ENCODE measurements at regions not wholly inside any gene's neighbourhood (a gene's known extent, or its start where the extent isn't known, plus 50 kb on each side); places are given as distances from the start of the nearest gene placed in this dataset.

DNA sequence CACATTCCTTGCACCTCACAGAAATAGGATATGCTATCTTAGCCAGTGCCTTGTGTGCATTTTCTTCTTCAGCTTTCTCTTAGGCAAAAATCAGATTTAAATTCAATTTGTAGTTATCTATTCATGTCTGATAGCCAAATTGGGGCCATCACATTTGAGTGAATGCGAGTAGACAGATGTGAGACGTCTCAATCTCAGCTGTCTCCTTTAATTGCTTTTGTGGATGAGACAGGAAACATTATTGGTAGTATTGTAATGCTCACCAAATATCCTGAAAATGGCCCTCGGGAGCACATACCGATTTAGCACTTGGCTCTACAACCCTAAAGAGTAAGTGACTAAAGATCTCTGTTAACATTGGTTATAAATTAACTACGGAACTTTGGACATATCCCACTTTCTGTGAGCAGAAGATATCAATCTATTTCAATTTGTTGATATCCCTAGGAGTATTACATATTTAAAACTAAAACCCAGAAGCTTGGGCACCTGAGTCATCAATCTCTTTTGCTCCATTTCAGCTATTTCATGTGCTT lies 1012.5 kb upstream of the TMEM132C start:
- Histone ChIP-seq H3K36me3 (ENCODE audit: control insufficient read depth in 1 of 2, insufficient read depth in 2 of 2, low read length in 2 of 2) (no peaks in the 10 kb centered on the region), H3K4me1 (ENCODE audit: control insufficient read depth in 1 of 2, insufficient read depth in 2 of 2, low read length in 2 of 2) (no peaks in the 10 kb centered on the region), H3K27ac (ENCODE audit: low read depth, low read length) (no peak overlapping the region), H3K27me3 (ENCODE audit: control insufficient read depth in 1 of 2, insufficient read depth in 2 of 2, low read length in 2 of 2) (no peaks in the 10 kb centered on the region), H3K9me3 (ENCODE audit: control insufficient read depth in 1 of 2, low read length in 2 of 2) (no peaks in the 10 kb centered on the region), H3K4me3 (ENCODE audit: low read depth in 1 of 2, low read length in 2 of 2) (no peak overlapping the region), H3K9ac (ENCODE audit: low read depth in 1 of 2, low read length in 2 of 2) (no peak overlapping the region)

DNA sequence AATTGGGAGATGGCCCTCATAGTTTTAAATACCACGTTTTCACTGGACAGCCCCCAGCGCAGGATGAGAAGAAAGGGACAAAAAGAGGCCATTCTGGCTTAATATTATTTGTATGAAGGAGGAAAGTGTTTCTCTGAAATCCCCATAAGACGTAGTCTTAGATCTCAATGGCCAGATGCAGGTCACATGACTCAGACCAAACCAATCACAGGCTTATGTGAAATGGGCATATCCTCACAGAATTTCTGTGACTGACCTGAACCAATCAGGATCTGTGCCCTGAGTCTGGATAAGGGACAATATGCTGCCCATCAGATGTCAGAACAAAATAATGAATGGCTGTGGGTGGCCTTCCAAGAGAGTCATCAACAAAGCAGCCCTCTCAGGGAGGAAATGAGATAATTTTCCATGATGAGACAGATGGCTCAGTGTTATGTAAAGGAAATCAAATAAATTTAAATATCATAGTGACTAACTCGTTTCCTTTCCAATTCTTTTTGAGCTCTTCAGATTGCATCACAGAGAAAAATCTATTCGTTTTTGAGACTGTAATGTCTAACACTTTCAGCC lies 1009.5 kb upstream of the TMEM132C start:
- no peak overlapping the region for H3K27ac ChIP-seq (ENCODE audit: low read depth, low read length)
- H3K27me3 ChIP-seq (ENCODE audit: control insufficient read depth in 1 of 2, insufficient read depth in 2 of 2, low read length in 2 of 2) = no peaks in the 10 kb centered on the region
- no peak overlapping the region for H3K4me3 ChIP-seq (ENCODE audit: low read depth in 1 of 2, low read length in 2 of 2)
- no peaks in the 10 kb centered on the region for H3K36me3 ChIP-seq (ENCODE audit: control insufficient read depth in 1 of 2, insufficient read depth in 2 of 2, low read length in 2 of 2)
- no peaks in the 10 kb centered on the region for H3K9me3 ChIP-seq (ENCODE audit: control insufficient read depth in 1 of 2, low read length in 2 of 2)
- no peaks in the 10 kb centered on the region for H3K4me1 ChIP-seq (ENCODE audit: control insufficient read depth in 1 of 2, insufficient read depth in 2 of 2, low read length in 2 of 2)
- no peak overlapping the region for H3K9ac ChIP-seq (ENCODE audit: low read depth in 1 of 2, low read length in 2 of 2)

DNA sequence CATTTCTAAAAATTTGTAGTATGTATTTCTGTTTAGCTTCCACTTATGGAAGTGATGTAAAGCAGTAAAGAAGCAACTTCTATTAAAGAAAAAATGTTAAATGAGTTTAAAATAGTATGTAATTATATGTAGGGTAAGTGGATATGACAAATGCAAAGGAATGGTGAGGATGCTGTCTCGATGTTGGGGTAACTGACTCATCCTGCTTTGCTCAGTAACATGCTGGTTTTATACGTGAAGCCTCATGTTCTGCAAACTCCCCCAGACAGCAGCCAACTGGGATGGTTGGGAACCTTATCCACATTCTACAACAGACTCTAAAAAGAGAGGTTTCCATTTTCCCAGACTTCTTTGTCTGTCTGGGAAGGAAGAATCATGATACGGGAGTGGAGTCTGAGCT lies 1006.4 kb upstream of the TMEM132C start:
- H3K4me1 ChIP-seq (ENCODE audit: control insufficient read depth in 1 of 2, insufficient read depth in 2 of 2, low read length in 2 of 2) = no peaks in the 10 kb centered on the region
- H3K4me3 ChIP-seq (ENCODE audit: low read depth in 1 of 2, low read length in 2 of 2) = no peak overlapping the region
- H3K36me3 ChIP-seq (ENCODE audit: control insufficient read depth in 1 of 2, insufficient read depth in 2 of 2, low read length in 2 of 2) = no peaks in the 10 kb centered on the region
- H3K27ac ChIP-seq (ENCODE audit: low read depth, low read length) = no peak overlapping the region
- no peaks in the 10 kb centered on the region for H3K9me3 ChIP-seq (ENCODE audit: control insufficient read depth in 1 of 2, low read length in 2 of 2)
- H3K9ac ChIP-seq (ENCODE audit: low read depth in 1 of 2, low read length in 2 of 2) = no peak overlapping the region
- H3K27me3 ChIP-seq (ENCODE audit: control insufficient read depth in 1 of 2, insufficient read depth in 2 of 2, low read length in 2 of 2) = no peaks in the 10 kb centered on the region

DNA sequence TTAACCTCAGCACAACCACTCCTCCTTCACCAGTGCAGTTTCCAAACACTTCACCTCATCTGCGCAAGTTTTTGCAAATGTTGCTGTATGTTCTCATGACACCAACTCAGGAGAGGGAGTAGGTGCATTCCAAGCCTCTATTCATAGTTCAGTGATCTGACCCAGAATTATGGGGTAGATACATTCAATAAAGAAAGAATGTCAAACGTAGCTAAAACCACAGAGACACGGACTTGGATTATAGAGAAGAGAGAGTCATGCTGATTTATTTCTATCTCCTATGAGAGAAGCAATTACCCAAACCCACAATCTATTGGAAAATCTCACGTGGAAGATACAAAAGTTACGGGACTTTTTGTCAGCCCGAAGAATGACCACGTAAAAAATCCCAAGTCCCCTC lies 1006.0 kb upstream of the TMEM132C start:
- Histone ChIP-seq H3K27me3 (ENCODE audit: control insufficient read depth in 1 of 2, insufficient read depth in 2 of 2, low read length in 2 of 2) (no peaks in the 10 kb centered on the region), H3K4me3 (ENCODE audit: low read depth in 1 of 2, low read length in 2 of 2) (no peak overlapping the region), H3K4me1 (ENCODE audit: control insufficient read depth in 1 of 2, insufficient read depth in 2 of 2, low read length in 2 of 2) (no peaks in the 10 kb centered on the region), H3K27ac (ENCODE audit: low read depth, low read length) (no peak overlapping the region), H3K9ac (ENCODE audit: low read depth in 1 of 2, low read length in 2 of 2) (no peak overlapping the region), H3K9me3 (ENCODE audit: control insufficient read depth in 1 of 2, low read length in 2 of 2) (no peaks in the 10 kb centered on the region), H3K36me3 (ENCODE audit: control insufficient read depth in 1 of 2, insufficient read depth in 2 of 2, low read length in 2 of 2) (no peaks in the 10 kb centered on the region)

DNA sequence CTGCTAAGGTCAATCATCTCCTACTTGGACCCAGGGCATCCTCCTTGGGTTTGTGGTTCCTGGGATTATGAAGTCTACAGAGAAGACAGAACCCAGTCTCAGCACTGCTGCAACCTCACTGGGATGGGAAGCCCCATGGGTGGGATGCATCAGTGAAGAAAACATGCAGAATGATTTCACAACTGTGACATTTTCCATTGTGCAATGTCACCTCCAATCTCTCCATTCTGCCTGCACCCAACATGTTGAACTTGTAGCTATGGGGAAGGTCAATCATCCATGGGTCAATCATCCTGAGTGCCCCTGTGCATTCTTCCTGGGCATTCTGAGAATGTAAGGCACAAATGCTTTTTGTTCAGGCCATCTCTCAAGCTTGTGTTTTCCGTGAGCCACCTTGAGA lies 1004.4 kb upstream of the TMEM132C start:
- Histone ChIP-seq H3K4me3 (ENCODE audit: low read depth in 1 of 2, low read length in 2 of 2) (no peak overlapping the region), H3K27me3 (ENCODE audit: control insufficient read depth in 1 of 2, insufficient read depth in 2 of 2, low read length in 2 of 2) (no peaks in the 10 kb centered on the region), H3K9me3 (ENCODE audit: control insufficient read depth in 1 of 2, low read length in 2 of 2) (no peaks in the 10 kb centered on the region), H3K9ac (ENCODE audit: low read depth in 1 of 2, low read length in 2 of 2) (no peak overlapping the region), H3K27ac (ENCODE audit: low read depth, low read length) (no peak overlapping the region), H3K4me1 (ENCODE audit: control insufficient read depth in 1 of 2, insufficient read depth in 2 of 2, low read length in 2 of 2) (no peaks in the 10 kb centered on the region), H3K36me3 (ENCODE audit: control insufficient read depth in 1 of 2, insufficient read depth in 2 of 2, low read length in 2 of 2) (no peaks in the 10 kb centered on the region)

DNA sequence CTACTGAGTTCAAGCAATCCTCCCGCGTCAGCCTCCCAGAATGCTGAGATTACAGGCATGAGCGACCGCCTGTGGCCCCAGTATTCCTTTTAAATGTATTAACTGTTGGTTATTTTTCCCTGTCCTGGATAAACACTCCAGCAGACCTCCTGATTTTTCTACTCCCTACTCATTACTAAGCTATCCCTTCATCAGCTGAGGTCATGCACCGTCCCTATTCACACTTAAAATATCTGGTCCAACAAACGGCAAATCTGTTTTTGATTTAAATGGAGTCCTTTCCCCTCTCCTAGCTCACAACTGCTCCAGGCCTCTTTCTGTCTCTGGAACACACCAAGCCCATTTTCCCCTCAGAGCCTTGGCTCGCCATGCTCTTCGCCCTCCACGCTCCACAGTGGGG lies 1003.3 kb upstream of the TMEM132C start:
- Histone ChIP-seq H3K27ac (ENCODE audit: low read depth, low read length) (no peak overlapping the region), H3K4me3 (ENCODE audit: low read depth in 1 of 2, low read length in 2 of 2) (no peak overlapping the region), H3K9me3 (ENCODE audit: control insufficient read depth in 1 of 2, low read length in 2 of 2) (no peaks in the 10 kb centered on the region), H3K4me1 (ENCODE audit: control insufficient read depth in 1 of 2, insufficient read depth in 2 of 2, low read length in 2 of 2) (no peaks in the 10 kb centered on the region), H3K9ac (ENCODE audit: low read depth in 1 of 2, low read length in 2 of 2) (no peak overlapping the region), H3K36me3 (ENCODE audit: control insufficient read depth in 1 of 2, insufficient read depth in 2 of 2, low read length in 2 of 2) (no peaks in the 10 kb centered on the region), H3K27me3 (ENCODE audit: control insufficient read depth in 1 of 2, insufficient read depth in 2 of 2, low read length in 2 of 2) (no peaks in the 10 kb centered on the region)

DNA sequence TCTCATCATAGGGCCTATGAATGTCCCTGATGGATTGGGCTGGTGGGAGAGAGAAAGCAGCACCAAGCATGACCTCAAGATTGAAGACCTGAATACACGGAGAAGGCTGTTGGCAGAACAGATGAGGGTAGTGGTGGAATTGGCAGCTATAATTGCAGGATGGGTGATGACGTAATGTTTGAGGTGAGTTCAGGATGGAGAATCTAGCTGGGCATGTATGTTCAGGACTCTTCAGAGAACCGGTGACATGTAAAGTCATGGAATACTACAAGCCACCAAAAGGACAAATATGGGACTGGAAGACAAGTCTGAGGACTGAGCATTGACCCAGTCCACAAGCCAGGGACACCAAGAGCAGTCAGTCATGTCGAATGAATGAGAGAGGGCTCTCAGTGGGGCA lies 999.8 kb upstream of the TMEM132C start:
- no peaks in the 10 kb centered on the region for H3K9me3 ChIP-seq (ENCODE audit: control insufficient read depth in 1 of 2, low read length in 2 of 2)
- H3K4me3 ChIP-seq (ENCODE audit: low read depth in 1 of 2, low read length in 2 of 2) = no peak overlapping the region
- H3K27me3 ChIP-seq (ENCODE audit: control insufficient read depth in 1 of 2, insufficient read depth in 2 of 2, low read length in 2 of 2) = no peaks in the 10 kb centered on the region
- H3K4me1 ChIP-seq (ENCODE audit: control insufficient read depth in 1 of 2, insufficient read depth in 2 of 2, low read length in 2 of 2) = no peaks in the 10 kb centered on the region
- no peaks in the 10 kb centered on the region for H3K36me3 ChIP-seq (ENCODE audit: control insufficient read depth in 1 of 2, insufficient read depth in 2 of 2, low read length in 2 of 2)
- no peak overlapping the region for H3K9ac ChIP-seq (ENCODE audit: low read depth in 1 of 2, low read length in 2 of 2)
- H3K27ac ChIP-seq (ENCODE audit: low read depth, low read length) = no peak overlapping the region

DNA sequence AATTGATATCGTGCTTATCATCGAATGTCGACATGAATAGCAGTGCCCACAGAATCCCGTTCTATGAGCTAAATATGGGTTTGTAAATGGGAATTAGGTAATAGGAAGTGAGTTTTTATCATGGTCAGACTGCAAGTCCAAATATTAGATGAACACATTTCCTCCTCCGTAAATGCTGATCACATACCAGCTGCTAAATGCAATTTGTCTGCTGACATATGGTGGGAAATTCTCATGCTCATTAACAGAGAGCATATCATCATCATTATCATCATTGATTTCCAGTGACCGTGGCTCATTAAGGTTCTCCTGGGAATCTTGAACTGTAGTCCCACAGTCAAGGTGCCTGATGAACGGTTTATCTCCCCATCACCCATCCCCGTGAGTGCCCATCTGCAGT lies 998.8 kb upstream of the TMEM132C start:
- H3K9me3 ChIP-seq (ENCODE audit: control insufficient read depth in 1 of 2, low read length in 2 of 2) = no peaks in the 10 kb centered on the region
- H3K9ac ChIP-seq (ENCODE audit: low read depth in 1 of 2, low read length in 2 of 2) = no peak overlapping the region
- no peaks in the 10 kb centered on the region for H3K36me3 ChIP-seq (ENCODE audit: control insufficient read depth in 1 of 2, insufficient read depth in 2 of 2, low read length in 2 of 2)
- no peak overlapping the region for H3K27ac ChIP-seq (ENCODE audit: low read depth, low read length)
- no peaks in the 10 kb centered on the region for H3K4me1 ChIP-seq (ENCODE audit: control insufficient read depth in 1 of 2, insufficient read depth in 2 of 2, low read length in 2 of 2)
- H3K27me3 ChIP-seq (ENCODE audit: control insufficient read depth in 1 of 2, insufficient read depth in 2 of 2, low read length in 2 of 2) = no peaks in the 10 kb centered on the region
- no peak overlapping the region for H3K4me3 ChIP-seq (ENCODE audit: low read depth in 1 of 2, low read length in 2 of 2)

DNA sequence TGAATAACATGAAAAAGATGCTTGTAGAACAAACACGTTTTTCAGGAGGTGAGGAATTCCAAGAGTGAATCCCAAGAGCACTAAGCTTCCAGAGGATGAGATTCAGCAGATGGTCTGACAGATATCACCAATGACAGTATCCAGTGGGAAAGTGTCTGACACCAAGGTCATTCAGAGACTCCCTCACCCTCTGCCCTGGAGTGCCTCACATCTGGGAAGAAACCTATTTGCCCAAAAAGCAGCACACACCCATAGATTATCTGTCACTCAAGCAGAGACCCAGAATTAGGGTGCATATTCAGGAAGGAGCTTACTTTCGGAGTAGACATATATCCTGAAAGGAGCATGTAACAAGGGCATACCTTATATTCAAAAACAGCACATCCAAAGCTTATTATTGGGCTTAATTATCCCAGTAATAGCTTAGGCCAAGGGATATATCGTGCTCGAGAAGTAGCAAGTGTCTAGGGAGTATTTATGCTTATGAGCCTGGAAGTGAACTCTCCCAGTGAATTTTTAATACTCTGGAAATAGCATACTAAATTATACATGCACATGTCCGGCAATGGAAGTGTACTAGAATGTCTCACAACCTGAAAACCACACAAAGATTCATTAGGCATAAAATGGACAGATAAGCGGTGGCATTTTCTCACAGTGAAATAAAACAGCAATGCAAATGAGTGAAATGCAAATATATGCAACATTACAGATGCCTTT lies 998.1 kb upstream of the TMEM132C start:
- H3K27me3 ChIP-seq (ENCODE audit: control insufficient read depth in 1 of 2, insufficient read depth in 2 of 2, low read length in 2 of 2) = no peaks in the 10 kb centered on the region
- H3K4me1 ChIP-seq (ENCODE audit: control insufficient read depth in 1 of 2, insufficient read depth in 2 of 2, low read length in 2 of 2) = no peaks in the 10 kb centered on the region
- H3K9ac ChIP-seq (ENCODE audit: low read depth in 1 of 2, low read length in 2 of 2) = no peak overlapping the region
- no peak overlapping the region for H3K4me3 ChIP-seq (ENCODE audit: low read depth in 1 of 2, low read length in 2 of 2)
- H3K9me3 ChIP-seq (ENCODE audit: control insufficient read depth in 1 of 2, low read length in 2 of 2) = no peaks in the 10 kb centered on the region
- H3K36me3 ChIP-seq (ENCODE audit: control insufficient read depth in 1 of 2, insufficient read depth in 2 of 2, low read length in 2 of 2) = no peaks in the 10 kb centered on the region
- no peak overlapping the region for H3K27ac ChIP-seq (ENCODE audit: low read depth, low read length)

DNA sequence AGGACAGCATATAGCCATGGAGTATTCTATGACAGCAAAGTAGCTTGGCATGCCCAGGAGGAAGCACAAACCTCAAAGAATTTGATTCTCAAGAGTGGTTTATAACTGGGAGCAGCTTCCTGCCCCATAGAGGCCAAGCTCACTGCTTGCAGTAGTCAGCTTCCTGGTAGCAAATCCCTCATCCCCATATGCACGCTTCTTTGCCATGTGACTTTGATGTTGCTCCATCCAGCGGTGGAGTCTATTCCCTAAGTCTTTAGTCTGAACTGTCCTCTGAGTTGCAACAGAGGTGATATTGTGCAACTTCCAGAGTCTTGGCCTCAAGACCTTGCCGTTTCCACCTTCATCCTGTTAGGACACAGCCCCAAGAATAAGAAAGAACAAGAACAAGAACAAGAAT lies 996.8 kb upstream of the TMEM132C start:
- Histone ChIP-seq H3K9me3 (ENCODE audit: control insufficient read depth in 1 of 2, low read length in 2 of 2) (no peaks in the 10 kb centered on the region), H3K4me1 (ENCODE audit: control insufficient read depth in 1 of 2, insufficient read depth in 2 of 2, low read length in 2 of 2) (no peaks in the 10 kb centered on the region), H3K27me3 (ENCODE audit: control insufficient read depth in 1 of 2, insufficient read depth in 2 of 2, low read length in 2 of 2) (no peaks in the 10 kb centered on the region), H3K27ac (ENCODE audit: low read depth, low read length) (no peak overlapping the region), H3K36me3 (ENCODE audit: control insufficient read depth in 1 of 2, insufficient read depth in 2 of 2, low read length in 2 of 2) (no peaks in the 10 kb centered on the region), H3K4me3 (ENCODE audit: low read depth in 1 of 2, low read length in 2 of 2) (no peak overlapping the region), H3K9ac (ENCODE audit: low read depth in 1 of 2, low read length in 2 of 2) (no peak overlapping the region)
